Colonic mucosa (tissue), 4 donors: ENCODE measurements at regions not wholly inside any gene's neighbourhood (a gene's known extent, or its start where the extent isn't known, plus 50 kb on each side); places are given as distances from the start of the nearest gene placed in this dataset.

Experiments
- DNase-seq: peaks from one replicate; pipeline ENCODE4 v3.0.0-alpha.2; 2020
- H3K27ac ChIP-seq: fragments of 200-600 bp; one replicate; pipeline ENCODE4 v1.8.0; 2021
- H3K27me3 ChIP-seq: fragments of 200-600 bp; one replicate; pipeline ENCODE4 v1.8.0; 2021
- H3K36me3 ChIP-seq: fragments of 200-600 bp; one replicate; pipeline ENCODE4 v1.8.0; 2021
- H3K4me1 ChIP-seq: fragments of 200-600 bp; one replicate; pipeline ENCODE4 v1.8.0; 2021; ENCODE audit warnings: mild to moderate bottlenecking
- H3K4me3 ChIP-seq: fragments of 200-600 bp; one replicate; pipeline ENCODE4 v1.8.0; 2021
- H3K9ac ChIP-seq, 2 donors: one replicate each; pipeline ENCODE4 v1.7.0; 2013; ENCODE audit warnings: control low read depth in 2 of 2, low read depth in 2 of 2, low read length in 2 of 2
- H3K9me3 ChIP-seq: fragments of 200-600 bp; one replicate; pipeline ENCODE4 v1.8.0; 2021
- intact Hi-C: fragments of 100-400 bp; cut with DNase I; formaldehyde crosslinking; loops from one replicate; pipeline ENCODE4 v1.14.1; 2022
- TF ChIP-seq, protein P1 (sequence below): fragments of 200-600 bp; IDR thresholded peaks from one replicate; pipeline ENCODE4 v1.8.0; 2022; ENCODE audit warnings: antibody characterized with exemption, mild to moderate bottlenecking
- donor health status: healthy.
- donor health status: DM: no; HTN: no; CAD: no.
- donor health status: DM: no; HTN: no; CAD: no.

DNA sequence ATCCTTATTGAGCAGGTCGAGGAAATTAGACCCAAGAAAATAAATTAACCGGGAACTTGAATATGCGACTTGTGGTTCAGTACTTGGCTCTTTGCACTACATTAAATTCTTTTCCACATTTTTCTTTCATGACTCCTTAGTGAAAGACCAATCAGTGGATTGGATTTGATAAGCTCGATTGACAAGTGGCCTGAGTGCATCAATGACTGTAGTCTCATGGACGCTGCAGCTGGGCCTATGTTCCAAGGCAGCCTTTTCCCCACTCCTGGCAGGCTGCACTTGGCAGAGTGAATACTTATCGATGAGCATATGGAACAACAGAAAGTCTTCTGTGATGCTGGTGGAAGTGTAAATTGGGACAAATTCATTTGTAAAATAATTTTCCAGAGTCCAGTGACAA is 210.8 kb upstream of the EXOC2 start:
- H3K27ac ChIP-seq = no peak overlapping the region
- H3K4me1 ChIP-seq = no peaks in the 10 kb centered on the region
- TF ChIP-seq, protein P1, sequence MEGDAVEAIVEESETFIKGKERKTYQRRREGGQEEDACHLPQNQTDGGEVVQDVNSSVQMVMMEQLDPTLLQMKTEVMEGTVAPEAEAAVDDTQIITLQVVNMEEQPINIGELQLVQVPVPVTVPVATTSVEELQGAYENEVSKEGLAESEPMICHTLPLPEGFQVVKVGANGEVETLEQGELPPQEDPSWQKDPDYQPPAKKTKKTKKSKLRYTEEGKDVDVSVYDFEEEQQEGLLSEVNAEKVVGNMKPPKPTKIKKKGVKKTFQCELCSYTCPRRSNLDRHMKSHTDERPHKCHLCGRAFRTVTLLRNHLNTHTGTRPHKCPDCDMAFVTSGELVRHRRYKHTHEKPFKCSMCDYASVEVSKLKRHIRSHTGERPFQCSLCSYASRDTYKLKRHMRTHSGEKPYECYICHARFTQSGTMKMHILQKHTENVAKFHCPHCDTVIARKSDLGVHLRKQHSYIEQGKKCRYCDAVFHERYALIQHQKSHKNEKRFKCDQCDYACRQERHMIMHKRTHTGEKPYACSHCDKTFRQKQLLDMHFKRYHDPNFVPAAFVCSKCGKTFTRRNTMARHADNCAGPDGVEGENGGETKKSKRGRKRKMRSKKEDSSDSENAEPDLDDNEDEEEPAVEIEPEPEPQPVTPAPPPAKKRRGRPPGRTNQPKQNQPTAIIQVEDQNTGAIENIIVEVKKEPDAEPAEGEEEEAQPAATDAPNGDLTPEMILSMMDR = no peak
- DNase-seq = no peak
- no peaks in the 10 kb centered on the region for H3K27me3 ChIP-seq
- no peak overlapping the region for H3K9ac ChIP-seq
- no peaks in the 10 kb centered on the region for H3K9me3 ChIP-seq
- H3K36me3 ChIP-seq = no peaks in the 10 kb centered on the region
- no peak overlapping the region for H3K4me3 ChIP-seq
- intact Hi-C loops = no loop called here

DNA sequence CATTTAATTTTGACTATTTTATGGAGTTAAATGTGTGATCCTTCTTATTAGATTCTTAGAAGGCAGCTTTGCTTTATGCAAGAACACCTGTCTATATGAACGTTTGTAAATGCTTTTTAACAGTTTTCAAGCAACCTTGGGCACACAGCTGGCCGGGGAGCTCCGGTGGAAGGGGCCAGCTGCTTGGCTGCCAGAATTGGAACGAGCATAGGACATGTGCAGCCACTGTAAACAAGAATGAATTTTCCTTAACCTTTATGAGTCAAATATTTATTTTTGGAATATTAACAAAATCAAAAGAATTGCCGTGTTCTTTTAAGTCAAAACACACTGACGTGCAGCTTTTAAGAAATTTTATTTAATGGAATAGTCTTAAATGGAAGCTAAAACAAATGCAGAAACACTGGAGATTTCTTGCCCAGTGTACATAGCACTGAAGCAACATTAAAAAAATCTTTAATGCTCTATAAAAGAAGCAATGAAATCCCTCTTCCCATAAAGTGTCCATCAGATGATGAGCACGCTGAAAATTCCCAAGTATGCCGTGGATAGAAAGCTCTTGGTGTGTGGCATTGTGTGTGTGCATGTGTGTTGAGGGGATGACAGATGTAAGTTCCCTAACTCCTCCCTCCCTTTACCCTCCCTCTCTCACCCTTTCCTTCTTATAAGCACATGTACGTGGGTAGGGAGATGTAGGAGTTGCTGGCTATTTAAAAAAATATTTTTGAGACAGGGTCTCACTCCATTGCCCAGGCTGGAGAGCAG is 208.9 kb upstream of the EXOC2 start:
- intact Hi-C loops = no loop called here

DNA sequence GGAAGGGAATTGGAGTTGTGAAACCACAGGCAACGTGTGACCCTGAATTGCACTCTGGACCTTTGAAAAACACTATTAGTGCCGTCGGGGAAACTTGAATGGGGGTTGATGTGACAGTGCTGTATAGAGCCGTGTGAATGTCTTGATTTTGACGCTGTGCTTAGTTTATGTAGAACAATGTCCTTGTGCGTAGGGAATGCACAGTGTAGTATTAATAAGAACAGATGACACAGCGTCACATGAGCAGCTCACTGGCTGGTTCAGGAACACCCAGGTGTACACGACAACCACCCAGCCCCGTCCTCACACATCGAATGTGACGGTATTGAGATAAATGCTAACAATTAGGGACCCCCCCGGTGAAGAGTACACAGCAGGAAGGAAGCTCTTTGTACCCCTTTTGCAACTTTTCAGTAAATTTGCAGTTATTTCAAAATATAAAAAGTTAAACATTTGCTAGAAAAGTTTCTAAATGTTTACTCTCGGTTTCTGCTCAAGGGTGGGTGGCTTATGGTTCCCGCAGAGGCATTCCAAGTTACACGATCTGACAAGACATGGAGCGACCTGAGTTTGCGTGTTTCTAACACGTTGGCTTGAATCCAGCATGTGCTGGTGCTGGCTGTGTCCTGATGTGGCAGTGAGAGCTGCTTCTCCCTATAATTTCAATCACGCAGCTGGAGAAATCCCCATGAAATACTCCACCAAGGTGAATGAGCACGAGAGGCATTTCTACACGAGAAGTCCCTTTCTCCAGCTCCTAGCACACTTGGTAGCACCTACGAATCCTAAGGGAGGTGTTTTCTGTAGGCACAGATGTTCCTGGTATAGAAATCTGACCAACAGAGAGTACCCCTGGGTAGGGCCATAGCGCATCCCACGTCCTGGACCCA is 208.0 kb upstream of the EXOC2 start:
- no peak for DNase-seq
- no peaks in the 10 kb centered on the region for H3K27me3 ChIP-seq
- H3K4me1 ChIP-seq = no peaks in the 10 kb centered on the region
- H3K4me3 ChIP-seq = no peak overlapping the region
- H3K36me3 ChIP-seq = no peaks in the 10 kb centered on the region
- H3K9me3 ChIP-seq = no peaks in the 10 kb centered on the region
- H3K27ac ChIP-seq = no peak overlapping the region
- intact Hi-C loops = no loop called here
- TF ChIP-seq, protein P1 = no peak
- no peak overlapping the region for H3K9ac ChIP-seq

More for the DNA sequence above, 208.9 kb upstream of the EXOC2 start:
- Histone ChIP-seq H3K4me1 (no peaks in the 10 kb centered on the region), H3K4me3 (no peak overlapping the region), H3K9me3 (no peaks in the 10 kb centered on the region), H3K36me3 (no peaks in the 10 kb centered on the region), H3K27ac (no peak overlapping the region), H3K27me3 (no peaks in the 10 kb centered on the region), H3K9ac (no peak overlapping the region)
- TF ChIP-seq, protein P1 = no peak
- DNase-seq = no peak

DNA sequence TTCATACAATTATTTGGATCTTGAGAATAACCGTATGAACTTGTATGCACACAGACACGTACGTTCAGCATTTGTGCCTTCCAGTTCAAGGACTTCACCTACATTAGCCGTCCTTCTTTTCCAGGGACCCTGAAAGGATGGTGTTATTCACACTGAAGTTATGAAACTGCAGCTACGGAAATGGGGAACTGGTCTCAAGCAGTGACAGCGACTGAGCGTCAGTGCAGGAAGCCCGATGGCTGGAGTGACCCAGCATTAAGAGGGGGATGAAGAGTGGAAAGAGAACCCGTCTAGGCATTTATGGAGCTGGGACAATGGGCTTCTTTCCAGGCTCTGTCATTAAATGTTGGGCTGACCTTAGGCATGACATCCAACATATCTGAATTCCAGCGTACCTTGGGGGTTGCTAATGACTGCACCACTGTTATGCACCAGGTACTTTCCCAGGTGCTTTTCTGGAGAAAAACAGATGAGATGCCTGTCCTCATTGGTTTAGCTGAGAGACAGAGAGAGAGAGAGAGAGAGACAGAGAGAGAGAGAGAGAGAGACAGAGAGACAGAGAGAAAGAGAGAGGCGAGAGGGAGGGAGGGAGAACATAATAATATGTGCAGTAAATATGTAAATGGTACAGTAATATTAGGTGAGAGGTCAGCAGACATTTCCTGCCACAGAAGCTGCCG is 204.7 kb upstream of the EXOC2 start:
- H3K36me3 ChIP-seq = no peaks in the 10 kb centered on the region
- H3K9ac ChIP-seq = no peak overlapping the region
- H3K27ac ChIP-seq = no peak overlapping the region
- H3K4me1 ChIP-seq = no peaks in the 10 kb centered on the region
- DNase-seq = no peak
- TF ChIP-seq, protein P1 = no peak
- H3K4me3 ChIP-seq = no peak overlapping the region
- no peaks in the 10 kb centered on the region for H3K9me3 ChIP-seq
- no peaks in the 10 kb centered on the region for H3K27me3 ChIP-seq
- intact Hi-C loops = no loop called here

DNA sequence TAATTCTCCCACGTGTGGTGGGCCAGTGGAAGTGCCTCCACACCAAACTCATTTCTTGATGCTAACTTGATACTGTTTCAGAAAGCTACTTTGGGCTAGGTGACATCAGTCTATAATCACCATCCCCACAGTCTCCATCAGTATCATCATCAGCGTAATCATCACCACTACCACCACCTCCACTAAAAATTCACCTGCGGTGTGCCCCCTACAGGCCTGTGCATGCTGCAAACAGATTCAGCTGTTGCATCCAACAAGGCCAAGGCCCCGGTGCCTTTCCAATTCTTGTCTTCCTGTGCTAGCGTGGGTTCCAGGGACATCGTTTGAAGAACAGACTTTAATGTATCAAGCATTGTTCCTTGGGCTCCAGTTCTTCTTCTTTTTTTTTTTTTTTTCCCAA is 201.3 kb upstream of the EXOC2 start:
- intact Hi-C loops = no loop called here
- Histone ChIP-seq H3K9me3 (no peaks in the 10 kb centered on the region), H3K4me3 (no peak overlapping the region), H3K36me3 (no peaks in the 10 kb centered on the region), H3K27ac (no peak overlapping the region), H3K27me3 (no peaks in the 10 kb centered on the region), H3K4me1 (no peaks in the 10 kb centered on the region), H3K9ac (no peak overlapping the region)
- no peak for DNase-seq
- TF ChIP-seq, protein P1 = peak; percentile 21
